B cell (primary cell): ENCODE measurements at regions not wholly inside any gene's neighbourhood (a gene's known extent, or its start where the extent isn't known, plus 50 kb on each side); places are given as distances from the start of the nearest gene placed in this dataset.

ENCODE experiments used
- CTCF ChIP-seq: fragments of 200-600 bp; IDR thresholded peaks from one replicate; pipeline ENCODE4 v1.8.0; 2022; ENCODE audit warnings: antibody characterized with exemption, mild to moderate bottlenecking
- EZH2 ChIP-seq: IDR thresholded peaks from 2 replicates; pipeline ENCODE4 v1.6.1; 2012; ENCODE audit warnings: borderline replicate concordance, low read depth, mild to moderate bottlenecking, moderate library complexity, low read length; ENCODE audit not compliant: insufficient read depth, poor library complexity, severe bottlenecking

- TF ChIP-seq CTCF (no peak), EZH2 (no peak)
These were observed 296.1 kb upstream of the LDB2 start for GRCh38 chr4:17194586-17194985.
